ENCODE measurements at regions not wholly inside any gene's neighbourhood (a gene's known extent, or its start where the extent isn't known, plus 50 kb on each side); places are given as distances from the start of the nearest gene placed in this dataset.

GRCh38 chr21:17082843-17083483 is 429.9 kb upstream of the CXADR start:
- no peak overlapping the region for H3K4me2 ChIP-seq (ENCODE audit: unreplicated experiment)
- H3K4me3 ChIP-seq = no peak overlapping the region
- no peak for DNase-seq
- no peak overlapping the region for H3K9ac ChIP-seq
- no peak overlapping the region for H2AFZ ChIP-seq
- TF ChIP-seq EZH2 (IDR thresholded peaks at IDR 0.05; ENCODE audit: insufficient read depth, poor library complexity, severe bottlenecking) (no peak), EZH2phosphoT487 (IDR thresholded peaks at IDR 0.05; ENCODE audit: insufficient read depth, low read depth) (no peak)
- WGBS, 2 experiments (ENCODE audit: low coverage in 1 of 2, low lambda C conversion rate in 2 of 2, missing lambda C conversion rate in 2 of 2) = 88 to 90% methylated on average over 4 of the region's 4 CpGs
- no peaks in the 10 kb centered on the region for H3K27me3 ChIP-seq (replicated peaks; ENCODE audit: insufficient read depth)
- H3F3A ChIP-seq (ENCODE audit: insufficient read depth) = no peaks in the 10 kb centered on the region
- no peaks in the 10 kb centered on the region for H3K4me1 ChIP-seq (ENCODE audit: insufficient read depth)
- no peak overlapping the region for H3K27ac ChIP-seq
- in situ Hi-C loops (cut with MboI) = no loop called here
- no peaks in the 10 kb centered on the region for H3K9me3 ChIP-seq (ENCODE audit: low read depth)
- H3K79me2 ChIP-seq (ENCODE audit: insufficient read depth) = no peaks in the 10 kb centered on the region
- H4K20me1 ChIP-seq (ENCODE audit: insufficient read depth) = no peaks in the 10 kb centered on the region
- no peaks in the 10 kb centered on the region for H3K9me2 ChIP-seq (ENCODE audit: insufficient read depth)
- H3K36me3 ChIP-seq (ENCODE audit: low read depth) = no peaks in the 10 kb centered on the region

DNA sequence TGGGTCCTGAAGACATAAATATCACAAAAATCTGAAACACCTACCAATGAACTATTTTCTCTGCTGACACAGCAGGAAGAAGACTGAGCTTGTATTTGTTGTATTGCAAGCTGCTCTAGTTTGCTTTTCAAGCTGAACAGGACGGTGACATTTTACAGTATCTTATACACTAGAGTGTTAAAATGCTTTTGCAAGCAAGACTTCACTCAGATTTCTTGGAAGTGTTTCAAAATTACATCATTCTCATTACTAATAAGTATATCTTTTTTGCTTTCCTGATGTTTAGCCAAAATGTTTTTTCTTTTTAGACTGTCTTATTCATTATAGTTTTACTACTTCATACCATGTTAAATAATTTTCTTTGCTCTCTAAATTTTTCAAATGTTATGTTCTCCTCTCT is 427.1 kb upstream of the CXADR start:
- WGBS, 2 experiments (ENCODE audit: low coverage in 1 of 2, low lambda C conversion rate in 2 of 2, missing lambda C conversion rate in 2 of 2) = 20 to 25% methylated on average over 1 of the region's 1 CpG
- no peaks in the 10 kb centered on the region for H3F3A ChIP-seq (ENCODE audit: insufficient read depth)
- H3K9me2 ChIP-seq (ENCODE audit: insufficient read depth) = no peaks in the 10 kb centered on the region
- no peaks in the 10 kb centered on the region for H3K36me3 ChIP-seq (ENCODE audit: low read depth)
- H3K4me3 ChIP-seq = no peak overlapping the region
- no peak for DNase-seq
- no peak for TF ChIP-seq EZH2phosphoT487 (IDR thresholded peaks at IDR 0.05; ENCODE audit: insufficient read depth, low read depth)
- no peak for TF ChIP-seq EZH2 (IDR thresholded peaks at IDR 0.05; ENCODE audit: insufficient read depth, poor library complexity, severe bottlenecking)
- H3K79me2 ChIP-seq (ENCODE audit: insufficient read depth) = no peaks in the 10 kb centered on the region
- no peak overlapping the region for H3K27ac ChIP-seq
- no peaks in the 10 kb centered on the region for H3K9me3 ChIP-seq (ENCODE audit: low read depth)
- no peak overlapping the region for H3K9ac ChIP-seq
- no peak overlapping the region for H2AFZ ChIP-seq
- H4K20me1 ChIP-seq (ENCODE audit: insufficient read depth) = no peaks in the 10 kb centered on the region
- in situ Hi-C loops (cut with MboI) = no loop called here
- no peaks in the 10 kb centered on the region for H3K27me3 ChIP-seq (replicated peaks; ENCODE audit: insufficient read depth)
- H3K4me1 ChIP-seq (ENCODE audit: insufficient read depth) = no peaks in the 10 kb centered on the region
- H3K4me2 ChIP-seq (ENCODE audit: unreplicated experiment) = no peak overlapping the region

DNA sequence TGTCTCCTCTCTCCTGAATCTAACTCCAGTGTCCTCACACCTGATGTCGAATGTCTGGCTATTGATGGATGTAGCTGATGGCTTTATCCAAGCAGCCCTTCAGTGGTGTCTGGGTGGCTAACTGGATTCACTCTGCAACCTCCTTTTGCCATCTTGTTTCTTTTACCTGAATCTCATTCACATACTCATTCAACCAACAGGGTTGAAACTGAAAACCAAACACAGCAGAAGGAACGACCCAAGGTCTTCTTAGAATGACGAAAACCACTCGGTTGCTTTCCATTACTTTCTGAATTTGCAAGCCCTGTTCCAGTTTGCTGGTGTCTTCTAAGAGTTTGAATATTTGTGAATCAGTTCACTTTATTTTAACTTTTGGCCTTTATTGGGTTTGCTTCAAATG is 424.3 kb upstream of the CXADR start:
- H3K4me2 ChIP-seq (ENCODE audit: unreplicated experiment) = no peak overlapping the region
- H3K27me3 ChIP-seq (replicated peaks; ENCODE audit: insufficient read depth) = no peaks in the 10 kb centered on the region
- no peak for TF ChIP-seq EZH2 (IDR thresholded peaks at IDR 0.05; ENCODE audit: insufficient read depth, poor library complexity, severe bottlenecking)
- no peak for TF ChIP-seq EZH2phosphoT487 (IDR thresholded peaks at IDR 0.05; ENCODE audit: insufficient read depth, low read depth)
- H3K9me3 ChIP-seq (ENCODE audit: low read depth) = no peaks in the 10 kb centered on the region
- no peaks in the 10 kb centered on the region for H3K9me2 ChIP-seq (ENCODE audit: insufficient read depth)
- H3K79me2 ChIP-seq (ENCODE audit: insufficient read depth) = no peaks in the 10 kb centered on the region
- no peaks in the 10 kb centered on the region for H3K4me1 ChIP-seq (ENCODE audit: insufficient read depth)
- no peak overlapping the region for H3K4me3 ChIP-seq
- WGBS, 2 experiments (ENCODE audit: low coverage in 1 of 2, low lambda C conversion rate in 2 of 2, missing lambda C conversion rate in 2 of 2) = 50 to 55% methylated on average over 4 of the region's 4 CpGs
- no peak for DNase-seq
- no peak overlapping the region for H3K27ac ChIP-seq
- no peaks in the 10 kb centered on the region for H4K20me1 ChIP-seq (ENCODE audit: insufficient read depth)
- H3F3A ChIP-seq (ENCODE audit: insufficient read depth) = no peaks in the 10 kb centered on the region
- no peak overlapping the region for H3K9ac ChIP-seq
- in situ Hi-C loops (cut with MboI) = no loop called here
- H2AFZ ChIP-seq = no peak overlapping the region
- H3K36me3 ChIP-seq (ENCODE audit: low read depth) = no peaks in the 10 kb centered on the region

- Histone ChIP-seq H3K79me2 (ENCODE audit: insufficient read depth) (no peaks in the 10 kb centered on the region), H3K27me3 (replicated peaks; ENCODE audit: insufficient read depth) (no peaks in the 10 kb centered on the region), H4K20me1 (ENCODE audit: insufficient read depth) (no peaks in the 10 kb centered on the region), H3K9ac (no peak overlapping the region), H3K4me2 (ENCODE audit: unreplicated experiment) (no peak overlapping the region), H3K4me1 (ENCODE audit: insufficient read depth) (no peaks in the 10 kb centered on the region), H3K4me3 (no peak overlapping the region), H2AFZ (no peak overlapping the region), H3K36me3 (ENCODE audit: low read depth) (no peaks in the 10 kb centered on the region), H3K9me2 (ENCODE audit: insufficient read depth) (no peaks in the 10 kb centered on the region), H3K27ac (no peak overlapping the region), H3K9me3 (ENCODE audit: low read depth) (no peaks in the 10 kb centered on the region), H3F3A (ENCODE audit: insufficient read depth) (no peaks in the 10 kb centered on the region)
- 32 to 43% methylated on average over 1 of the region's 1 CpG for WGBS, 2 experiments (ENCODE audit: low coverage in 1 of 2, low lambda C conversion rate in 2 of 2, missing lambda C conversion rate in 2 of 2)
- TF ChIP-seq EZH2 (IDR thresholded peaks at IDR 0.05; ENCODE audit: insufficient read depth, poor library complexity, severe bottlenecking) (no peak), EZH2phosphoT487 (IDR thresholded peaks at IDR 0.05; ENCODE audit: insufficient read depth, low read depth) (no peak)
- DNase-seq = no peak
- in situ Hi-C loops (cut with MboI) = no loop called here
Observed at GRCh38 chr21:17089091-17089491, 423.8 kb upstream of the CXADR start.

DNA sequence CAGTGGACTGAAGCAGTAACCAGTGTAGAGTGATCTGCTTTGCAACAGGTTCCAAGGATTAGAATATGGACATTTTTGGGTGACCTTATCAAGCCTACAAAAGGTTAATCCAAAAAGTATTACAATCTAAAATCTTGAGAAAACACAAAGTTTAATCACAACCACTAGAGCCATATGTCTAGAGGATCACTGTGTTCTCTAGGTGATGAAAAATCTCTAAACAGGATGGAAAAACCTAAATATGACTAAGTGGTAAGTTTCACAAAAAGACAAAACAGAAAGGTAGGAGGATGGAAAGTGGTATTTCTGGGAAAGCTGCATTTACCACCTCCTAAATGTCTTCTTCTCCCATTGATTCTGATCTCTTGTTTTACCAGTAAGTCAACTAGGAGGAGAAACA is 411.1 kb upstream of the CXADR start:
- no peak for DNase-seq
- H3F3A ChIP-seq (ENCODE audit: insufficient read depth) = no peaks in the 10 kb centered on the region
- H3K9ac ChIP-seq = no peak overlapping the region
- no peaks in the 10 kb centered on the region for H3K36me3 ChIP-seq (ENCODE audit: low read depth)
- H3K4me1 ChIP-seq (ENCODE audit: insufficient read depth) = no peaks in the 10 kb centered on the region
- in situ Hi-C loops (cut with MboI) = no loop called here
- no peaks in the 10 kb centered on the region for H3K9me3 ChIP-seq (ENCODE audit: low read depth)
- H3K79me2 ChIP-seq (ENCODE audit: insufficient read depth) = no peaks in the 10 kb centered on the region
- no peaks in the 10 kb centered on the region for H3K27me3 ChIP-seq (replicated peaks; ENCODE audit: insufficient read depth)
- no peak overlapping the region for H3K4me3 ChIP-seq
- no peak overlapping the region for H3K4me2 ChIP-seq (ENCODE audit: unreplicated experiment)
- no peak overlapping the region for H3K27ac ChIP-seq
- TF ChIP-seq EZH2 (IDR thresholded peaks at IDR 0.05; ENCODE audit: insufficient read depth, poor library complexity, severe bottlenecking) (no peak), EZH2phosphoT487 (IDR thresholded peaks at IDR 0.05; ENCODE audit: insufficient read depth, low read depth) (no peak)
- H2AFZ ChIP-seq = no peak overlapping the region
- H3K9me2 ChIP-seq (ENCODE audit: insufficient read depth) = no peaks in the 10 kb centered on the region
- no peaks in the 10 kb centered on the region for H4K20me1 ChIP-seq (ENCODE audit: insufficient read depth)

Measured in GM23248 (cell line).